ENCODE measurements at regions not wholly inside any gene's neighbourhood (a gene's known extent, or its start where the extent isn't known, plus 50 kb on each side); places are given as distances from the start of the nearest gene placed in this dataset.

DNA sequence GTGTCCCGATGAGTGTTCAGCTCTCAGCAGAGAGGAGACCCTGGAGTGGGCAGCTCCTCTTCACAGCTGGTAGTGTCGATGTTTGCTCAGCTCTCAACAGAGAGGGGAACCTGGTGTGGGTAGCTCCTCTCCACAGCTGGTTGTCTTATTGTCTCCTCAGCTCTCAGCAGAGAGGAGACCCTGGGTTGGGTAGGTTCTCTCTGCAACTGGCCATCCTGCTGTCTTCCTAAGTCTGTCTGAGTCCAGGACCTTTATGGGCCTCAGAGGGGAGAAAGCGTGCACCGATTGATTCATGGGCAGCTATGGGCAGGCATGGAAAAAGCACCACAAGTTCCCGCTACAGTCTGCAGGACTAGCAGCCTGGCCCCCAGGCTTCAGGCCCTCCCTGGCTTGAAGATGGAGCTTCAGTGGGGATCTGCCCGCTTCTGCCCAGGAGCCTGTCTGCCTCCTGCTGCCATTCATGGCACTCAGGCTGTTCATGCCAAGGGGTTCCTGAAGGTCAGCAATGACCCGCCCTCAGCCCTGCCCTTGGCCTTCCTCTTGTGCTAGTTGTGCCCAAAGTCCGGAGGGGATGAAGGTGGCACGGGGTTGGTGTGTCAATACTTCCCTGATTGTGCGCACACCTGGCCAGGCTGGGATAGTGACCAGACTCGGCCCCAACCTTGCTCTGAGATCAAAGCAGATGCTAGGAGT is 224.2 kb downstream of the KCNC2 start:
- no peak for DNase-seq

GRCh38 chr12:74985986-74986319 is 223.7 kb downstream of the KCNC2 start:
- no peak for DNase-seq

- DNase-seq = no peak
These were observed 221.5 kb downstream of the KCNC2 start for GRCh38 chr12:74988156-74988555.

Measured in nucleus accumbens (tissue), 56 donors.